HCT116 (cell line): ENCODE measurements at regions not wholly inside any gene's neighbourhood (a gene's known extent, or its start where the extent isn't known, plus 50 kb on each side); places are given as distances from the start of the nearest gene placed in this dataset.

Experiments used
- ATAC-seq: fragments of 200-7000 bp; cut with Tn5 transposase; 2 replicates; pipeline ENCODE4 v1.9.1; 2020; ENCODE audit warnings: mild to moderate bottlenecking, moderate library complexity
- BruUV-seq: library from RNA; stranded (reverse); fragments of 400-500 nt; replicated peaks from 2 replicates; lab custom pipeline; 2021; lab: Mats Ljungman, UMichigan
- CTCF ChIA-PET: fragments of 300-600 bp; sonication (Branson Sonifier 250); formaldehyde crosslinking; loops from one replicate; lab custom pipeline; 2021; ENCODE audit warnings: antibody characterized with exemption; lab: Charles Lee
- POLR2A ChIA-PET: fragments of 300-600, 350-600 bp; sonication (Branson Sonifier 250); formaldehyde crosslinking; loops from one replicate; lab custom pipeline; 2021; ENCODE audit warnings: antibody characterized with exemption; lab: Charles Lee
- RAD21 ChIA-PET, 2 experiments: fragments of 300-600 bp; sonication (Branson Sonifier 250); formaldehyde crosslinking; loops; one replicate each; lab custom pipeline; 2023; ENCODE audit warnings: low total read pairs in 2 of 2; ENCODE audit not compliant: uncharacterized antibody in 2 of 2, unreplicated experiment in 2 of 2, low non-redundant PET in 1 of 2; lab: Charles Lee
- DNase-seq: peaks from one replicate; pipeline ENCODE4 v3.0.0-alpha.2; 2010; ENCODE audit warnings: low read depth, low spot score
- H2AFZ ChIP-seq: fragments of 200-600 bp; shearing (Covaris generic), sonication (generic); 2 replicates; pipeline ENCODE4 v1.6.1; 2017; ENCODE audit warnings: low read depth, mixed run types, mixed read lengths, antibody characterized with exemption, low read length; ENCODE audit not compliant: poor library complexity, severe bottlenecking
- H3K27ac ChIP-seq: 2 replicates; pipeline ENCODE4 v1.5.1; 2012; ENCODE audit warnings: low read depth, low read length
- H3K27me3 ChIP-seq: fragments of 200-600 bp; sonication (generic); 2 replicates; pipeline ENCODE4 v1.6.1; 2016; ENCODE audit warnings: mixed run types, low read length, mixed read lengths; ENCODE audit not compliant: insufficient read depth
- H3K36me3 ChIP-seq, 2 experiments: fragments of 200-500 bp in 1 of 2; fragments of 200-600 bp in 1 of 2; sonication (Bioruptor generic) in 1 of 2; sonication (generic) in 1 of 2; 2 replicates each; pipeline versions ENCODE4 v1.5.1 to v1.6.1; 2014 to 2016; ENCODE audit warnings: low read length in 2 of 2, inconsistent platforms in 1 of 2, mixed read lengths in 1 of 2, mixed run types in 1 of 2; ENCODE audit not compliant: insufficient read depth in 2 of 2, control insufficient read depth in 1 of 2
- H3K4me1 ChIP-seq, 2 experiments: fragments of 200-600 bp in 1 of 2; sonication (generic) in 1 of 2; 2 replicates each; pipeline versions ENCODE4 v1.5.1 to v1.6.1; 2012 to 2017; ENCODE audit warnings: low read length in 2 of 2, inconsistent platforms in 1 of 2, mild to moderate bottlenecking in 1 of 2, mixed read lengths in 1 of 2, mixed run types in 1 of 2, moderate library complexity in 1 of 2; ENCODE audit not compliant: insufficient read depth in 2 of 2, control insufficient read depth in 1 of 2
- H3K4me2 ChIP-seq: fragments of 200-600 bp; sonication (generic); 2 replicates; pipeline ENCODE4 v1.6.1; 2017; ENCODE audit warnings: mixed run types, low read length, mixed read lengths
- H3K4me3 ChIP-seq, 2 experiments: fragments of 200-600 bp in 1 of 2; sonication (generic) in 1 of 2; replicated peaks in 1 of 2; 2 replicates each; pipeline ENCODE4 v1.5.1; 2011 to 2016; ENCODE audit warnings: low read length in 2 of 2, control low read depth in 1 of 2, low read depth in 1 of 2, mild to moderate bottlenecking in 1 of 2, mixed read lengths in 1 of 2, mixed run types in 1 of 2
- H3K79me2 ChIP-seq: fragments of 200-600 bp; sonication (generic); 2 replicates; pipeline ENCODE4 v1.6.1; 2017; ENCODE audit warnings: mild to moderate bottlenecking, mixed run types, low read length, moderate library complexity, mixed read lengths; ENCODE audit not compliant: insufficient read depth
- H3K9ac ChIP-seq: fragments of 200-600 bp; sonication (generic); 2 replicates; pipeline ENCODE4 v1.6.1; 2016; ENCODE audit warnings: low read length, mixed read lengths
- H3K9me2 ChIP-seq: fragments of 200-600 bp; sonication (generic), shearing (Covaris generic); 2 replicates; pipeline ENCODE4 v1.6.1; 2017; ENCODE audit warnings: mixed run types, mild to moderate bottlenecking, moderate library complexity; ENCODE audit not compliant: insufficient read depth
- H3K9me3 ChIP-seq, 2 experiments: fragments of 200-500 bp in 1 of 2; fragments of 200-600 bp in 1 of 2; sonication (Bioruptor generic) in 1 of 2; sonication (generic) in 1 of 2; 2 replicates each; pipeline ENCODE4 v1.6.1; 2014 to 2017; ENCODE audit warnings: low read length in 2 of 2, mixed read lengths in 2 of 2, inconsistent platforms in 1 of 2, low read depth in 1 of 2, mild to moderate bottlenecking in 1 of 2, mixed run types in 1 of 2, moderate library complexity in 1 of 2; ENCODE audit not compliant: control insufficient read depth in 1 of 2, insufficient read depth in 1 of 2
- H4K20me1 ChIP-seq: fragments of 200-600 bp; sonication (generic), shearing (Covaris generic); 2 replicates; pipeline ENCODE4 v1.6.1; 2017; ENCODE audit warnings: mixed run types, mild to moderate bottlenecking, moderate library complexity; ENCODE audit not compliant: insufficient read depth
- CBX3 ChIP-seq: IDR thresholded peaks from 2 replicates; pipeline ENCODE4 v1.6.1; 2012; ENCODE audit warnings: low read depth
- ELF1 ChIP-seq: IDR thresholded peaks from 2 replicates; pipeline ENCODE4 v1.6.1; 2012; ENCODE audit warnings: low read depth, borderline replicate concordance
- EZH2 ChIP-seq: fragments of 200-600 bp; sonication (generic); IDR thresholded peaks from 2 replicates; pipeline ENCODE4 v1.6.1; 2017; ENCODE audit warnings: antibody characterized with exemption, mixed run types
- EZH2phosphoT487 ChIP-seq: fragments of 200-600 bp; IDR thresholded peaks from 2 replicates; pipeline ENCODE4 v1.6.1; 2018; ENCODE audit warnings: antibody characterized with exemption, borderline replicate concordance
- POLR2A ChIP-seq: IDR thresholded peaks from 2 replicates; pipeline ENCODE4 v1.7.0; 2011; ENCODE audit warnings: borderline replicate concordance; ENCODE audit not compliant: insufficient read depth, insufficient read length; ENCODE audit errors: extremely low read depth
- RAD21 ChIP-seq: IDR thresholded peaks from 2 replicates; pipeline ENCODE4 v1.6.1; 2012; ENCODE audit warnings: low read depth, mild to moderate bottlenecking
- SIN3A ChIP-seq: IDR thresholded peaks from 2 replicates; pipeline ENCODE4 v1.6.1; 2012; ENCODE audit warnings: low read depth
- SP1 ChIP-seq: IDR thresholded peaks from 2 replicates; pipeline ENCODE4 v1.6.1; 2012; ENCODE audit warnings: low read depth
- SRF ChIP-seq: IDR thresholded peaks from 2 replicates; pipeline ENCODE4 v1.6.1; 2012; ENCODE audit warnings: low read depth
- YY1 ChIP-seq: IDR thresholded peaks from 2 replicates; pipeline ENCODE4 v1.6.1; 2011; ENCODE audit warnings: low read length, low read depth, moderate library complexity, mild to moderate bottlenecking; ENCODE audit not compliant: insufficient replicate concordance; ENCODE audit errors: extremely low read depth
- ZNF274 ChIP-seq: fragments of 200-500 bp; sonication (Bioruptor generic); IDR thresholded peaks from 2 replicates; pipeline ENCODE4 v1.6.1; 2014; ENCODE audit warnings: mild to moderate bottlenecking, low read depth, low read length, inconsistent platforms
- intact Hi-C: fragments of 100-400 bp; cut with micrococcal nuclease; formaldehyde crosslinking; loops from 2 replicates; pipeline ENCODE4 v1.10.0; 2022
- TF ChIP-seq, protein P1 (sequence below): IDR thresholded peaks from 2 replicates; pipeline ENCODE4 v1.6.1; 2012
- TF ChIP-seq, protein P2 (sequence below): IDR thresholded peaks from 2 replicates; pipeline ENCODE4 v1.6.1; 2012; ENCODE audit warnings: low read depth
- TF ChIP-seq, protein P3 (sequence below), 3 experiments: fragments of 200-600 bp in 1 of 3; sonication (generic) in 1 of 3; IDR thresholded peaks in 2 of 3; conservative IDR thresholded peaks in 1 of 3; 2 replicates each; pipeline ENCODE4 v1.5.1; 2012 to 2017; ENCODE audit warnings: low read depth in 2 of 3, low read length in 2 of 3, antibody characterized with exemption in 1 of 3, borderline replicate concordance in 1 of 3, control low read depth in 1 of 3, mild to moderate bottlenecking in 1 of 3, mixed read lengths in 1 of 3, mixed run types in 1 of 3, moderate library complexity in 1 of 3; ENCODE audit not compliant: insufficient read depth in 1 of 3

GRCh38 chr9:88605512-88606362 lies 70.8 kb downstream of the NXNL2 start:
- Histone ChIP-seq H3K4me3 (no peak overlapping the region), H3K4me2 (no peak overlapping the region), H3K27me3 (0 out of 2 replicates have a peak, but pooled peaks cover 5% of the 10 kb centered on the region), H3K9me3 (no peaks in the 10 kb centered on the region), H3K4me1 (no peaks in the 10 kb centered on the region), H3K9ac (no peak overlapping the region), H4K20me1 (no peaks in the 10 kb centered on the region), H3K36me3 (no peaks in the 10 kb centered on the region), H3K9me2 (no peaks in the 10 kb centered on the region), H3K27ac (no peak overlapping the region), H2AFZ (no peak overlapping the region), H3K79me2 (no peaks in the 10 kb centered on the region)
- no TSS peak for BruUV-seq
- intact Hi-C loops = no loop called here
- CTCF ChIA-PET = no interaction called here
- ATAC-seq (no peak), DNase-seq (no peak)
- RAD21 ChIA-PET = no interaction called here
- TF ChIP-seq SIN3A (no peak), CBX3 (no peak)
- POLR2A ChIA-PET = no interaction called here

DNA sequence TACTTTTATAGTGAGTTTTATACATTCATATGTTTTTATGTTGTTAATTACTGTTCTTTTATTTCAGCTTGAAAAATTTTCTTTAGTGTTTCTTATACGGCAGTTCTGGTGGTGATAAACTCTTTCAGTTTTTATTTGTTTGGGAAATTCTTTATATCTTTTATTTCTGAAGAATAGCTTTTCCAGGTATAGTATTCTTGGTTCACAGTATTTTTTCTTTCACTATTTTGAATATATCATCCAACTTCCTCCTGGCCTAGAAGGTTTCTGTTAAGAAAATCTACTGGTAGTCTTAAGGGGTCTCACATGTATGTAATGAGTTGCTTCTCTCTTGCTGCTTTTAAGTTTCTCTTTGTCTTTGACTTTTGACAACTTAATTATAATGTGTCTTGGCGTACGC lies 79.4 kb downstream of the NXNL2 start:
- H3K9me2 ChIP-seq = no peaks in the 10 kb centered on the region
- no peak overlapping the region for H2AFZ ChIP-seq
- H3K4me3 ChIP-seq = no peak overlapping the region
- H4K20me1 ChIP-seq = no peaks in the 10 kb centered on the region
- no peaks in the 10 kb centered on the region for H3K4me1 ChIP-seq
- intact Hi-C loops = no loop called here
- no peaks in the 10 kb centered on the region for H3K36me3 ChIP-seq
- H3K9me3 ChIP-seq = no peaks in the 10 kb centered on the region
- ChIA-PET CTCF (no interaction called here), POLR2A (no interaction called here), RAD21 (interaction anchor here in 1 of 2 experiments (0.6 kb wide), 1 partner anchor 249 kb away, joined by 3 read pairs; no protein-coding TSS in a partner anchor)
- no TSS peak for BruUV-seq
- no peak overlapping the region for H3K4me2 ChIP-seq
- H3K79me2 ChIP-seq = no peaks in the 10 kb centered on the region
- no peak for ATAC-seq
- no peak overlapping the region for H3K27ac ChIP-seq
- DNase-seq = no peak
- no peak overlapping the region for H3K9ac ChIP-seq
- H3K27me3 ChIP-seq = no peaks in the 10 kb centered on the region
- TF ChIP-seq POLR2A = no peak
- TF ChIP-seq YY1 = no peak
- TF ChIP-seq SRF = no peak
- no peak for TF ChIP-seq SP1
- no peak for TF ChIP-seq EZH2phosphoT487
- TF ChIP-seq EZH2 = no peak
- TF ChIP-seq, protein P1, sequence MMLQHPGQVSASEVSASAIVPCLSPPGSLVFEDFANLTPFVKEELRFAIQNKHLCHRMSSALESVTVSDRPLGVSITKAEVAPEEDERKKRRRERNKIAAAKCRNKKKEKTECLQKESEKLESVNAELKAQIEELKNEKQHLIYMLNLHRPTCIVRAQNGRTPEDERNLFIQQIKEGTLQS = no peak
- TF ChIP-seq, protein P2, sequence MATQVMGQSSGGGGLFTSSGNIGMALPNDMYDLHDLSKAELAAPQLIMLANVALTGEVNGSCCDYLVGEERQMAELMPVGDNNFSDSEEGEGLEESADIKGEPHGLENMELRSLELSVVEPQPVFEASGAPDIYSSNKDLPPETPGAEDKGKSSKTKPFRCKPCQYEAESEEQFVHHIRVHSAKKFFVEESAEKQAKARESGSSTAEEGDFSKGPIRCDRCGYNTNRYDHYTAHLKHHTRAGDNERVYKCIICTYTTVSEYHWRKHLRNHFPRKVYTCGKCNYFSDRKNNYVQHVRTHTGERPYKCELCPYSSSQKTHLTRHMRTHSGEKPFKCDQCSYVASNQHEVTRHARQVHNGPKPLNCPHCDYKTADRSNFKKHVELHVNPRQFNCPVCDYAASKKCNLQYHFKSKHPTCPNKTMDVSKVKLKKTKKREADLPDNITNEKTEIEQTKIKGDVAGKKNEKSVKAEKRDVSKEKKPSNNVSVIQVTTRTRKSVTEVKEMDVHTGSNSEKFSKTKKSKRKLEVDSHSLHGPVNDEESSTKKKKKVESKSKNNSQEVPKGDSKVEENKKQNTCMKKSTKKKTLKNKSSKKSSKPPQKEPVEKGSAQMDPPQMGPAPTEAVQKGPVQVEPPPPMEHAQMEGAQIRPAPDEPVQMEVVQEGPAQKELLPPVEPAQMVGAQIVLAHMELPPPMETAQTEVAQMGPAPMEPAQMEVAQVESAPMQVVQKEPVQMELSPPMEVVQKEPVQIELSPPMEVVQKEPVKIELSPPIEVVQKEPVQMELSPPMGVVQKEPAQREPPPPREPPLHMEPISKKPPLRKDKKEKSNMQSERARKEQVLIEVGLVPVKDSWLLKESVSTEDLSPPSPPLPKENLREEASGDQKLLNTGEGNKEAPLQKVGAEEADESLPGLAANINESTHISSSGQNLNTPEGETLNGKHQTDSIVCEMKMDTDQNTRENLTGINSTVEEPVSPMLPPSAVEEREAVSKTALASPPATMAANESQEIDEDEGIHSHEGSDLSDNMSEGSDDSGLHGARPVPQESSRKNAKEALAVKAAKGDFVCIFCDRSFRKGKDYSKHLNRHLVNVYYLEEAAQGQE = no peak
- TF ChIP-seq CBX3 = no peak
- TF ChIP-seq, protein P3, sequence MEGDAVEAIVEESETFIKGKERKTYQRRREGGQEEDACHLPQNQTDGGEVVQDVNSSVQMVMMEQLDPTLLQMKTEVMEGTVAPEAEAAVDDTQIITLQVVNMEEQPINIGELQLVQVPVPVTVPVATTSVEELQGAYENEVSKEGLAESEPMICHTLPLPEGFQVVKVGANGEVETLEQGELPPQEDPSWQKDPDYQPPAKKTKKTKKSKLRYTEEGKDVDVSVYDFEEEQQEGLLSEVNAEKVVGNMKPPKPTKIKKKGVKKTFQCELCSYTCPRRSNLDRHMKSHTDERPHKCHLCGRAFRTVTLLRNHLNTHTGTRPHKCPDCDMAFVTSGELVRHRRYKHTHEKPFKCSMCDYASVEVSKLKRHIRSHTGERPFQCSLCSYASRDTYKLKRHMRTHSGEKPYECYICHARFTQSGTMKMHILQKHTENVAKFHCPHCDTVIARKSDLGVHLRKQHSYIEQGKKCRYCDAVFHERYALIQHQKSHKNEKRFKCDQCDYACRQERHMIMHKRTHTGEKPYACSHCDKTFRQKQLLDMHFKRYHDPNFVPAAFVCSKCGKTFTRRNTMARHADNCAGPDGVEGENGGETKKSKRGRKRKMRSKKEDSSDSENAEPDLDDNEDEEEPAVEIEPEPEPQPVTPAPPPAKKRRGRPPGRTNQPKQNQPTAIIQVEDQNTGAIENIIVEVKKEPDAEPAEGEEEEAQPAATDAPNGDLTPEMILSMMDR (IDR thresholded peaks at IDR 0.05 in 2 of 3, conservative IDR thresholded peaks at IDR 0.05 in 1 of 3; ENCODE audit: borderline replicate concordance in 1 of 3, insufficient read depth in 1 of 3, low read depth in 2 of 3, low read length in 2 of 3) = no peak
- TF ChIP-seq RAD21 = no peak
- no peak for TF ChIP-seq ELF1
- TF ChIP-seq ZNF274 = no peak
